IPS-11a (cell line): ENCODE measurements at regions not wholly inside any gene's neighbourhood (a gene's known extent, or its start where the extent isn't known, plus 50 kb on each side); places are given as distances from the start of the nearest gene placed in this dataset.

Source experiments
- H3K4me3 ChIP-seq: one replicate; pipeline ENCODE4 v1.5.1; 2013; ENCODE audit warnings: low read depth, low read length, control low read depth

- H3K4me3 ChIP-seq = no peak overlapping the region
Observed at GRCh38 chr22:46052801-46053562, 76.0 kb upstream of the WNT7B start.

- no peak overlapping the region for H3K4me3 ChIP-seq
Observed at GRCh38 chr22:46053563-46054090, 76.7 kb upstream of the WNT7B start.

GRCh38 chr22:46054091-46055073 is 77.4 kb upstream of the WNT7B start:
- no peak overlapping the region for H3K4me3 ChIP-seq

GRCh38 chr22:46055181-46055875 is 78.4 kb upstream of the WNT7B start:
- H3K4me3 ChIP-seq = no peak overlapping the region

- H3K4me3 ChIP-seq = no peak overlapping the region
Observed at GRCh38 chr22:46055911-46056545, 79.1 kb upstream of the WNT7B start.

- H3K4me3 ChIP-seq = no peak overlapping the region
Observed at GRCh38 chr22:46056546-46057245, 79.7 kb upstream of the WNT7B start.

- no peak overlapping the region for H3K4me3 ChIP-seq
Observed at GRCh38 chr22:46057246-46058090, 80.5 kb upstream of the WNT7B start.

- H3K4me3 ChIP-seq = no peak overlapping the region
Observed at GRCh38 chr22:46058091-46058420, 81.1 kb upstream of the WNT7B start.

- H3K4me3 ChIP-seq = no peak overlapping the region
Observed at GRCh38 chr22:46058591-46059519, 81.9 kb upstream of the WNT7B start.

- H3K4me3 ChIP-seq = no peak overlapping the region
Observed at GRCh38 chr22:46060292-46061123, 83.5 kb upstream of the WNT7B start.

GRCh38 chr22:46061124-46061500 is 84.2 kb upstream of the WNT7B start:
- no peak overlapping the region for H3K4me3 ChIP-seq

GRCh38 chr22:46061501-46062231 is 84.7 kb upstream of the WNT7B start:
- no peak overlapping the region for H3K4me3 ChIP-seq

GRCh38 chr22:46062232-46062615 is 85.3 kb upstream of the WNT7B start:
- no peak overlapping the region for H3K4me3 ChIP-seq

- H3K4me3 ChIP-seq = no peak overlapping the region
Observed at GRCh38 chr22:46062971-46063631, 86.1 kb upstream of the WNT7B start.

GRCh38 chr22:46063846-46064227 is 86.5 kb upstream of the PPARA start:
- no peak overlapping the region for H3K4me3 ChIP-seq
